ENCODE measurements at regions not wholly inside any gene's neighbourhood (a gene's known extent, or its start where the extent isn't known, plus 50 kb on each side); places are given as distances from the start of the nearest gene placed in this dataset.

DNA sequence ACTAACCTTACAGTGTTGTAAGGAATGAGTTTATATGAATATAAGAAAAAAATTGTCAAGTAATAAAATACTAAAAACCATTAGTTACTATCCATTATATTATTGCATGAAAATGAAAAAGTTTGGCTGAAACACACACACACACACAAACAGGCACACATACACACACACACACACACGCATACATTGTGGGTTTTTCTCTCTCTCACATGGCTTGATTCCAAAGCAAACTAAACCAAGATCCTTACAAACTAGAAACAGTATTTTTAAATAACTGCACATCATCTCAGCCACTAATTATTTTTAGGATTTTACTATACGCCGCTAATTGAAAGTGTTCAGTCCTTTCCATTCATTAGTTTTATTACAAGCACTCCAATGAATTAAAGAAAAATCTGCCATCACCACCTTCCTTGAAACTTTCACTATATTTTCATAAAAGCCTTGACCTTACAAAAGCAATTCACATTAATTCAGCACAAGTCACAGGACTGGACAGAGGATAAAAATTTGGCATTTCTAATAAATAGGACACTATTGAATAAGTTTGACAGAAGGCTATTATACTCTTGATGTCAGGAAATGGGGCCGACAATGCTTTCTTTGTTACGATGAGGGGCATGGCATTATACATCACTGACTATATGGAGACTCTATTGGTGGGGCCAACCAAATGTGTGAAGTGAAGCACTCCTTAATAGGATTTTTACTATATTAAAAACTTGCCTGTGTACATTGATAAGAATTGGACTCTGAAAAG lies 187.0 kb upstream of the ESRRG start:
- no peak overlapping the region for H3K4me3 ChIP-seq
- TF ChIP-seq, protein P1, sequence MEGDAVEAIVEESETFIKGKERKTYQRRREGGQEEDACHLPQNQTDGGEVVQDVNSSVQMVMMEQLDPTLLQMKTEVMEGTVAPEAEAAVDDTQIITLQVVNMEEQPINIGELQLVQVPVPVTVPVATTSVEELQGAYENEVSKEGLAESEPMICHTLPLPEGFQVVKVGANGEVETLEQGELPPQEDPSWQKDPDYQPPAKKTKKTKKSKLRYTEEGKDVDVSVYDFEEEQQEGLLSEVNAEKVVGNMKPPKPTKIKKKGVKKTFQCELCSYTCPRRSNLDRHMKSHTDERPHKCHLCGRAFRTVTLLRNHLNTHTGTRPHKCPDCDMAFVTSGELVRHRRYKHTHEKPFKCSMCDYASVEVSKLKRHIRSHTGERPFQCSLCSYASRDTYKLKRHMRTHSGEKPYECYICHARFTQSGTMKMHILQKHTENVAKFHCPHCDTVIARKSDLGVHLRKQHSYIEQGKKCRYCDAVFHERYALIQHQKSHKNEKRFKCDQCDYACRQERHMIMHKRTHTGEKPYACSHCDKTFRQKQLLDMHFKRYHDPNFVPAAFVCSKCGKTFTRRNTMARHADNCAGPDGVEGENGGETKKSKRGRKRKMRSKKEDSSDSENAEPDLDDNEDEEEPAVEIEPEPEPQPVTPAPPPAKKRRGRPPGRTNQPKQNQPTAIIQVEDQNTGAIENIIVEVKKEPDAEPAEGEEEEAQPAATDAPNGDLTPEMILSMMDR (IDR thresholded peaks at IDR 0.05) = no peak
- DNase-seq = no peak
- intact Hi-C loops (cut with DNase I, micrococcal nuclease) = no loop called here
- no peaks in the 10 kb centered on the region for H3K9me3 ChIP-seq
- no peaks in the 10 kb centered on the region for H3K36me3 ChIP-seq (ENCODE audit: low read depth)
- H3K4me1 ChIP-seq (ENCODE audit: low read depth) = no peaks in the 10 kb centered on the region
- no peak for ATAC-seq

DNA sequence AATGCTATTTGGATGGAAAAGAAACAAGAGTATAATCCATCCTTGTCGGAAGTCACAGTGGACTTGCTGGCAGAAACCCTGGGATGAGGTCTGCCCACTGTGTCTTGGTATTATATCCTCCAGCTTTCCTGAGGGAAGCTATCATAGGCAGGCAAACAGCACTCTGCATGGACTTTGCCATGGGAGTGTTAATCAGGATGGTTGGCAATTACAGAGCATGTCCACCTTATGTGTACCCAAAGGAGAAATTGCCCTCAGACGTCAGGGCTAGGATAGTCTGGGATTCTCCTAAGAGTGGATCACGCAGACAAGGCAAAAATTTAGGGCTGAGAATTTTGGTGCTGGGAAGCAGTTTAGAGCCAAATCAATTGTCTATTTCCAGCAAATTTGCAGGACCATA lies 184.9 kb upstream of the ESRRG start:
- H3K36me3 ChIP-seq (ENCODE audit: low read depth) = no peaks in the 10 kb centered on the region
- ATAC-seq (no peak), DNase-seq (no peak)
- intact Hi-C loops (cut with DNase I, micrococcal nuclease) = no loop called here
- no peaks in the 10 kb centered on the region for H3K4me1 ChIP-seq (ENCODE audit: low read depth)
- TF ChIP-seq, protein P1 (IDR thresholded peaks at IDR 0.05) = no peak
- no peaks in the 10 kb centered on the region for H3K9me3 ChIP-seq
- no peak overlapping the region for H3K4me3 ChIP-seq

DNA sequence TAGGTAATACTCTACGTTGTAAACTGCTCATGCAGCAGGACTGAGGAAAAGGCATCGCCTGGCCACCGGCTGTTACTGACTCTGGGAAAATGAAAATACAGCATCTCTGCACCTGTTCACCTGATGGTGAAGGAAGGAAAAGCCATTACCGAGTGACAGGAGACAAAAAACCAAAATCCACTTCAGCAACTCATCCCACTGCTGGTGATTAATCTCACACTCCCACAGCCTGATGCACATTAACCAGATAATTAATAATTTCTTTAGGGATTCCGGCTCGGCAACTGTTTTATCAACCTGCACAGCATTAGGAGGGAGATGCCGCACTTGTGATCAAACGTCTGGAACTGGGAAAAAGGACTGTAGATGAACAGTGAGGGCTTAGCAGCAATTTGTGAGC lies 183.9 kb upstream of the ESRRG start:
- Histone ChIP-seq H3K4me1 (ENCODE audit: low read depth) (no peaks in the 10 kb centered on the region), H3K4me3 (no peak overlapping the region), H3K9me3 (no peaks in the 10 kb centered on the region), H3K36me3 (ENCODE audit: low read depth) (no peaks in the 10 kb centered on the region)
- ATAC-seq (no peak), DNase-seq (no peak)
- TF ChIP-seq, protein P1 (IDR thresholded peaks at IDR 0.05) = no peak
- intact Hi-C loops (cut with DNase I, micrococcal nuclease) = no loop called here

DNA sequence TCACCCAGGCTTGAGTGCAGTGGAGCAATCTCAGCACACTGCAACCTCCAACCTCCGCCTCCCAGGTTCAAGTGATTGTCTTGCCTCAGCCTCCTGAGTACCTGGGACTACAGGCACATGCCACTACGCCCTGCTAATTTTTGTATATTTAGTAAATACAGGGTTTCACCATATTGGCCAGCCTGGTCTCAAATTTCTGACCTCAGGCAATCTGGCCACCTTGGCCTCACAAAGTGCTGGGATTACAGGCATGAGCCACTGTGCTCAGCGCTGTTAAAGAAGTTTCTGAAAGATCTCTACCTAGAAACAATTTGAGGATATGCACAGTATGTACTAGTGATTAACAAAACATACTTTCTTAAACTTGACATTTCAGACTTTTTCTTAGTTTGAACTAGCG lies 182.6 kb upstream of the ESRRG start:
- H3K4me3 ChIP-seq = no peak overlapping the region
- TF ChIP-seq, protein P1 (IDR thresholded peaks at IDR 0.05) = no peak
- H3K9me3 ChIP-seq = no peaks in the 10 kb centered on the region
- no peaks in the 10 kb centered on the region for H3K36me3 ChIP-seq (ENCODE audit: low read depth)
- ATAC-seq (no peak), DNase-seq (no peak)
- intact Hi-C loops (cut with DNase I, micrococcal nuclease) = no loop called here
- no peaks in the 10 kb centered on the region for H3K4me1 ChIP-seq (ENCODE audit: low read depth)

DNA sequence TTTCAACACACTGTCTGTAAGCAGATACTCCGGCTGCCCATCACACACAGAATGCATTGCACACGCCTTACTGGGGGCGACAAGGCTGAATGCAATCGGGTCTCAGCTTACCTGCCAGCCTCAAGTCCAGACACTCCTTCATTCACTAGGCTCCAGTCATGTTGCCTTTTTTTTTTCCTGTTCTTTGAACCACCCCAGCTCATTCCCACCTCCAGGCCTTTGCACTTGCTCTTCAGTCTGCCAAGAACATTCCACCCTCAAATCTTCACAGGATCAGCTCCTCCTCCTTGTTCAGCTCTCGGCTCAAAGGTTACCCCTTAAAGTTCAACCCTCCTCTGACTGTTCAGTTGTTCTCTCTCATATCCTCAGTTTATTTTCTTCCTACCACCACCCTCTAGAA lies 181.9 kb upstream of the ESRRG start:
- H3K36me3 ChIP-seq (ENCODE audit: low read depth) = no peaks in the 10 kb centered on the region
- H3K4me1 ChIP-seq (ENCODE audit: low read depth) = no peaks in the 10 kb centered on the region
- DNase-seq (no peak), ATAC-seq (no peak)
- intact Hi-C loops (cut with DNase I, micrococcal nuclease) = no loop called here
- no peak overlapping the region for H3K4me3 ChIP-seq
- H3K9me3 ChIP-seq = no peaks in the 10 kb centered on the region
- TF ChIP-seq, protein P1 (IDR thresholded peaks at IDR 0.05) = no peak

DNA sequence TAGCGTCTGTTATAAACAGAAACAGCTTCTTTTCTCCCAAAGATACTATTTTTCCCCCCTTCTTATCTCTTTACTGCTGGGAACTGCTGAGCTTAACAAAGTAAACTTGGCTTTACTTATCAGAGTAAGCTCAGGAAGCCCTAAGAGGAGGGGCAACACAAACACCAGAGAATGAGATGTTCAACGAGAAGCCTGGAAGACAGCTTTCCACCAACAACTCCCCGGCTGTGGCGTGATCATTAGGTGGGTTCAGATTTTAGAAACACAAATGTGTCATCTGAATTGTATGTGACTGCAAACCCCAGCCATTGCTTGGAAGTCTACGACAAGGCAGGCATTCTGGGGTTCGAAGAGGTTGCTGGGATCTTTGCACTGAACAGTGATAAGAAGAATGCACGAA lies 181.2 kb upstream of the ESRRG start:
- H3K4me1 ChIP-seq (ENCODE audit: low read depth) = no peaks in the 10 kb centered on the region
- intact Hi-C loops (cut with DNase I, micrococcal nuclease) = no loop called here
- DNase-seq = no peak
- no peaks in the 10 kb centered on the region for H3K36me3 ChIP-seq (ENCODE audit: low read depth)
- H3K4me3 ChIP-seq = no peak overlapping the region
- TF ChIP-seq, protein P1 (IDR thresholded peaks at IDR 0.05) = no peak
- H3K9me3 ChIP-seq = no peaks in the 10 kb centered on the region
- ATAC-seq = no peak

Data from mucosa of descending colon (tissue), 3 donors.